Umbilical cord (tissue), 1 donor: ENCODE measurements at regions not wholly inside any gene's neighbourhood (a gene's known extent, or its start where the extent isn't known, plus 50 kb on each side); places are given as distances from the start of the nearest gene placed in this dataset.
A peak's percentile ranks its signal among the peaks of the same experiment; 100 is the strongest.

Experiments used
- DNase-seq: peaks from one replicate; pipeline ENCODE4 v3.0.0-alpha.2; 2015; ENCODE audit warnings: low spot score

- no peak for DNase-seq
Observed at GRCh38 chr4:146577111-146577510, 55.4 kb upstream of the SLC10A7 start.

DNA sequence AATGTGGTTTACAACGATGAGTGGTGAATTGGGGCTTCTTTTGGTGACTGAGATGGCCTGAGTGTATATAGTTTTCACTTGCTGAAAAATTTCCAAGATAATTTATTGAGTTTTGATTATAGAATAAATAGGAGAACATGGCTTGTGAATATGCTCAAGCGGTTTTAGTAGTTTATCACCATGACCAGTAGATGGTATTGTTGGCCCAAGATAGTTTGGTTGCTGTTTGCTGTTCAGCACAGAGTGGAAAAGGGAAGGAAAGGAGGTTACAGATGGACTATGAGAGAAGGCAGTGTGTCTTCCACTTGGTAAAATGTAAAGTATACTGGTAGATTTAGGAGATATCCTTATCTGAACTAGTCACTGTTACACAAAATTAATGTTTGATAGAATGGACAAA, 55.8 kb upstream of the POU4F2 start:
- no peak for DNase-seq

- peak; percentile 1 for DNase-seq
Observed at GRCh38 chr4:146585761-146586333, 52.8 kb upstream of the POU4F2 start.
